ENCODE measurements at regions not wholly inside any gene's neighbourhood (a gene's known extent, or its start where the extent isn't known, plus 50 kb on each side); places are given as distances from the start of the nearest gene placed in this dataset.

DNA sequence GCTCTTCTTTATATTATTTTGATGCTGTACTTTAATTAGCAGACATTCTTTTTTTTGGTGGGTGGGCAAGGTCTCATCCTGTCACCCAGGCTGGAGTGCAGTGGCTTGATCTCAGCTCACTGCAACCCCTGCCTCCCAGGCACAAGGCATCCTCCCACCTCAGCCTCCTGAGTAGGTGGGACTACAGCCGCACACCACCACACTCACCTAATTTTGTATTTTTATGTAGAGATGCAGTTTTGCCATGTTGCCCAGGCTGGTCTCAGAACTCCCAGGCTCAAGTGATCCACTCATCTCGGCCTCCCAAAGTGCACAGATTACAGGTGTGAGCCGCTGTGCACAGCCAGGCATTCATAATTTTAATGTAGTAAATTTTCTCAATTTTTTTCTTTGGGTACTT is 608.1 kb downstream of the ZNF385D start:
- DNase-seq (ENCODE audit: low read depth in 4 of 4, low spot score in 1 of 4) = no peak

DNA sequence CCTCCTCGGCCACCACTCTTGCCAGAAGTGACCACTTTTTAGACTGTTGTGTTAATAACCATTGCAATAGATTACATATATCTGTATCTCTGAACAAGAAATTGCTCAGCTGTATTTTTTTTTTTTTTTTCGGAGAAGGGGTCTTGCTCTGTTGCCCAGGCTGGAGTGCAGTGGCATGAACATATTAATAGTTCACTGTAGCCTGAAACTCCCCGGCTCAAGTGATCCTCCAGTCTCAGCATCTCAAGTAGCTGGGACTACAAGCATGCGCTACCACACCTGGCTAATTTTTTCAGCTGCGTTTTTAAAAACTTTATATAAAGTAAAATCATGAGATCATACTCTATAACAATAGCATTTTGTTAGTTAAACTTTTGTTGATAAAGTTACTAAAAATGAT is 609.0 kb downstream of the ZNF385D start:
- no peak for DNase-seq (ENCODE audit: low read depth in 4 of 4, low spot score in 1 of 4)

DNA sequence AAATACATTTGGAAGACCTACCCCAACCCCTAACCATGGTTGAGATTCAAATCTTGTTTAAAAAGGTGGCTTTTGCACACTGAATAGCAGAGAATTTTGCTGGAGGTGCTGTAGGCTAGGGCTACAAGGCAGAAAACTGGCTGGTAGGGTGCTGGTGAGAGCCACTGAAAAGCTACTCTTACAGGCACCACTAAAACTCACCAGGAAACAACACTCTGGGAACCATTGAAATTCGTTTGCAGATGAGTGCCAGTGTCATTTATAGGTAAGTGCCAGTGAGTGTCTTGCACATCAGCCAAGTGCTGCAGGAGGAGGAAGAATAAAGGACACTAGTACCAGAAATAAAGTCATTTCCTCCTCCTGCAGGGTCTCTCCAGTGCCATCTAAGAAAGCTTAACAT is 610.2 kb downstream of the ZNF385D start:
- DNase-seq (ENCODE audit: low read depth in 4 of 4, low spot score in 1 of 4) = no peak

DNA sequence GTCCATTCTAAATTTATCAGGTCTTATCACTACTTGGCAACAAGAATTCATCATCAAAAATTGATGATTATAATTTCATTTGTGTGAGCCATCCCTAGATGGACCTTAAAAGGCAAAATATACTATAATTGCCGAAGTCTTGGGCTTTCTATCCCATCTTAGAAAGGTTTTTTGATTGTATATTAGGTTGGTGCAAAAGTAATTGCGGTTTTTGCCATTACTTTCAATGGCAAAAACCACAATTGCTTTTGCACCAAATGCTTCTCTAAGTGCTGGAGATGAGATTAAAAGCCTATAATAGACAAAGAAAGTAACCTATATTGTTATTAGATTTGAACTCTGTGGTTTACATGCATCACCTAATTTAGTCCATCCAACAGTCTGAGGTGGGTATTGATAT is 612.9 kb downstream of the ZNF385D start:
- DNase-seq (ENCODE audit: low read depth in 4 of 4, low spot score in 1 of 4) = no peak

DNA sequence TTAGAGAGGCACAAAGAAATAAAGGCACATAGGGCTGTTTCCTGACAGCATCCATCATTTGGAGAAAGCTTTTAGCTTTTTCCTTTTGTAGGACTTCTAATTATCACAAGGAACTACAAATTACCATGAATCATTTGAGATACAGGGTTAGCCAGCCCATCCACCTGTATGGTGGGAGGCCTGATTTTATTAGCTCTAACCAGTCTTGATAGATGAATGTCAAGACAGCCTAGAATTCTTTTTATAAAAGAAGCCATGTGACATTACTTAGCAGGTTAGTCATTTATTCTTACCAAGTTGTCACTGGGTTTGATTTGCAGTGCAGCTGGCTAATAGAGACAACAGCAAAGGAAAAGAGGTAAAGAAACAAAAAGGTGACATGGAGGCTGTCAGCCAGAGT is 618.1 kb downstream of the ZNF385D start:
- no peak for DNase-seq (ENCODE audit: low read depth in 4 of 4, low spot score in 1 of 4)

DNA sequence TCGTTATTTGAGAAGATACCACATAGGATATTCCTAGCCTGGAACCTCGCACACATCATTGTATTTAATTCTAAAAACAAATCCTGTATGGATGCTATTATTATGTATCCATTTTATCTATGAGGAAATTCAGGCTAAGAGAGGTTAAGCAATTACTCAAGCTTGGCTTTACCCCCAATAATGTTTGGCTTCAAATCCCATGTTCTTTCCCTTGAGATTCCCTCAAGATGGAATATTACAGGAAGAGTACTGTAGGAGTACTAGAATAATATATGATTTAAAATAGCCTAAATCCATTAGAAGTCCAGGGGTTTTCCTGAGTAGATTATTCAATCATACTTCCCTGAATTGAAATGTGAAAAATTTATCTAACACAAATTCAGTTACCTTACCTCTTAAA is 630.2 kb downstream of the ZNF385D start:
- DNase-seq (ENCODE audit: low read depth in 4 of 4, low spot score in 1 of 4) = no peak

DNA sequence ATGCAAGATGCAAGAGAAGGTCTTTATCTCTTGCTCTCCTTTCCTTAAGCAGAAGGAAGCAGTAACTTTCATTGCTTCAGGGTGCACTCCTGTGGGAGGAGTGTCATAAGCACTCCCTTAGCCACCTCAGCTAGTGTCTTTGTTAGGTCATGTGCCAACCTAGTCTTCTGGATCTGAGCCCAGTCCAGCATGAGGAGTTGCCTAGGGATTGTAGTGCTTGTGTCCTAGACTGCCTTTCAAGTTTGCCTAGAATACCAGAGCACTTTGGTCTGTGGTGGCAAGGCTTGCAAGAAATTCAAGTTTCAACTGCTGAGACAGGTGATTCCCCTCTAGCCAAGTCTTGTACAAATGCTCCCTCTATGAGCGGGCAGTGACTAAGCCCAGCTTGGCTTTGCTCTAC is 633.6 kb downstream of the ZNF385D start:
- no peak for DNase-seq (ENCODE audit: low read depth in 4 of 4, low spot score in 1 of 4)

DNA sequence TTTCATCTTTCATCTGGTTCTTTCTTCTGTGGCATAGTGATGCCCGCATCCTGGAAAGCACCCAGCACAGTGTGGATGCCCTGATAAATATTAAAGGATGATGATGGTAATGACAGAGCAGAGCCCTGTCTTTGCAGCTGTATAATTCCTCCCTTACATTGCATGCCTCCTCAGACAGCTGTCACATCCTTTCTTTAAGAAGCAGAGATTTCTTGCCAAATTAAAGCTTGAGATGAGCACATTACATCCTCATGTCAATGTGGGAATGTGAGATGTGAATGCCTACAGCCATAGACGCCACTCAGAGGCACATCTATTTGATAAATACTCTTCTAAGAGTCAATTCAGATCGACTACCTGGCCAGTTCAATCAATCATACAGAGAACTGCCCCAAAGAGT is 642.0 kb downstream of the ZNF385D start:
- no peak for DNase-seq (ENCODE audit: low read depth in 4 of 4, low spot score in 1 of 4)

DNA sequence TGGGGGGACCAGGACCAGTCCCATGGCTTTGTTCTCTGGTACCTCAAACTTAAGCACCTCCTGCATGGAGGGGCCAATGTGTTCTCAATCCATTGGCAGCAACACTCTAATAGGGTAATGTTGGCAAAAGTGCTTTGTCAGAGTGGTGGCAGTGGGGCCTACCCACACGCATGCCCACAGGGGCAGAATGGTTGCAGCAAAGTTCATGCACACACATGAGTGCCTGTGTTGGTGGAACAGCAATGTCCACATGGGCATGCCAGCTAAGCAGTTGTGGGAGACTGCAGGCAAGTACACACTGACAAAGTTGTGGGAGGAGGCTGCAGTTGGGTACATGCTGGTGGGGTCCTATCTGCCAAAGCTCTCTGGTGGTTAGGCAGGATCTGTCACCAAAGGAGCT is 645.2 kb downstream of the ZNF385D start:
- no peak for DNase-seq (ENCODE audit: low read depth in 4 of 4, low spot score in 1 of 4)

DNA sequence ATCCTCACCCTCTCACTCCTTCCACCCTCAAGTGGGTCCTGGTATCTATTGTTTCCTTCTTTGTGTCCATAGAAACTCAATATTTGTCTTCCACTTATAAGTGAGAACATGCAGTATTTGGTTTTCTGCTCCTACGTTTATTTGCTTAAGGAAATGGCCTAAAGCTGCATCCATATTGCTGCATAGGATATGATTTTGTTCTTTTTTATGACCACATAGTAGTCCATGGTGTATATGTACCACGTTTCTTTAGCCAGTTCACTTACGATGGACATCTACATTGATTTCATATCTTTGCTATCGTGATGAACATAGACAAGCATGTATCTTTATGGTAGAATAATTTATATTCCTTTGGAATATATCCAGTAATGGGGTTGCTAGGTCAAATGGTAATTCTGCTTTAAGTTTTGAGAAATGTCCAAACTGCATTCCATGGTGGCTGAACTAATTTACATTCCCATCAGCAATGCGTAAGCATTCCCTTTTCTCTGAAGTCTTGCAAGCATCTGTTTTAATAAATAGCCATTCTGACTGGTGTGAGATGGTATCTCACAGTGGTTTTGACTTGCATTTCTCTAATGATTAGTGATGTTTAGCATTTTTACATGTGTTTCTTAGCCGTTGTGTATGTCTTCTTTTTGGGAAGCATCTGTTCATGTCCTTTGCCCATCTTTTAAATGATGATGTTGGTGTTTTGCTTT is 650.2 kb downstream of the ZNF385D start:
- no peak for DNase-seq (ENCODE audit: low read depth in 4 of 4, low spot score in 1 of 4)

DNA sequence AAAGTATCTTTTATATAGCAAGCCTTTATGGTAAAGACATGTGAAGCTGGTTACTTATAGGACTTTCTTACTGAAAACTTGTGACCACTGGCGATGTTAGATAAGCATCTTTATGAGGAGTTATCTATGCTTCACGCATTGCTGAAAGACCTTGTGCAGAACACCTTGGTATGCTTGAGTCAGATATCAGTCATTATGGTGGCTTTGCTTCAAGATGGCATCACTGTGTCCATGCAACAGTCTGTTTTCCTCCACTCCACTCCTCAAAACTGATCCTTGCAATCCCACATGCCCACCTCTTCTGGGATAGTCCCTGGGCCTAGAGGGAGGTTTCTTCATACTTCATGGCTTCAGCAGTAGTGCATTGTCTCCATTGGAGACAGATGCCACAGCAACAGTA is 656.3 kb downstream of the ZNF385D start:
- DNase-seq (ENCODE audit: low read depth in 4 of 4, low spot score in 1 of 4) = no peak

DNA sequence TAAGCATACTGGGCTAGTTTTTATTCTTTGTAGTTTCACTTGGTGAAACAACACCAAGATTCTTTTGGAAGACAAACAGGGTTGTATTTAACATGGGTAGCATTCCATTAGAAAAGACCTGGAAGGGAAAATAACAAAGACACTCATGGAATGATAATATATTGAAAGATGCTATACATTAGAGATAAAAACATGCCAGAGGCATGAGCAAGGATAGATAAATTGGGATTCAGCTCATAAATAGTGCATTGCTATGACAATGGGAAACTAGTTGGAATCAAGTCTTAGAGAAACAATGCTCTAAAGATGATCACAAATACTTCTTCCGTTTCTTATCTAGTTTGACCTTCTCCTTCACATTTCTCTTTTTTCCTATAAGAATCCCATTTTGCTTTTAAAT is 677.4 kb downstream of the ZNF385D start:
- no peak for DNase-seq (ENCODE audit: low read depth in 4 of 4, low spot score in 1 of 4)

DNA sequence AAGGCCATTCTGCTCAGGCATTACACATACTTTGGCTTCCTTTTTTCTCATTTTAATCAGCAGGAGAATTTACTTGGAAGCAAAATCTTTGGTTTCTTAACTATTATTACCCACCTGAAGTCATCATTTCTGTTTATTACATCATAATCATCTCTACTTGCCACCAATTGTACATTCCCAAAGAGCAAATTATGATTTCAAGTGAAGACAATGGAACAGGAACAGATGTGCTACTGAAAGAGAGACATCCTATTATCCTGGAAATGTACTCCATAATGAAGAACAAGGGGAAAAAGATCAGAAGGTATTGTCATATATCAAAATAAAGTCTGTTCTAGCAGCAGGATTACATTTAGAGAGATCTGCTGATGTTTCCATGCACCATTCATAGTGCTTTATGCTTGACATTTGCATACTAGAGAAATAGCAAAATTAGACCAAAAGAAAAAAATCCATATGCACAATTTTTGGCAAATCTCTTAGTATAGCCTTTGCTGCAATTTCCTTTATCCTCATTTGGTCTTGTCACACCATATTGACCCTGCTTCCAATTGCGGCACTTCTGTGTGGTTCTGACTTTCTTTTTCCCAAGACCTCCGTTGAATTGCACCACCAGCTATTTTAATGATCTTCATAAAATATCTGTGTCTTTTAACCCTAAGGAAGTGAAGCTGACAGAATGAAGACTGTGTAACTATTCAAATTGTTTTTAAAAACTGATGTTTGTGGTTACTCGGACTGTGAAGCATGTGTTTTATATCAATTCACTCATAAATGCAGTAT is 683.8 kb downstream of the ZNF385D start:
- DNase-seq (ENCODE audit: low read depth in 4 of 4, low spot score in 1 of 4) = no peak

DNA sequence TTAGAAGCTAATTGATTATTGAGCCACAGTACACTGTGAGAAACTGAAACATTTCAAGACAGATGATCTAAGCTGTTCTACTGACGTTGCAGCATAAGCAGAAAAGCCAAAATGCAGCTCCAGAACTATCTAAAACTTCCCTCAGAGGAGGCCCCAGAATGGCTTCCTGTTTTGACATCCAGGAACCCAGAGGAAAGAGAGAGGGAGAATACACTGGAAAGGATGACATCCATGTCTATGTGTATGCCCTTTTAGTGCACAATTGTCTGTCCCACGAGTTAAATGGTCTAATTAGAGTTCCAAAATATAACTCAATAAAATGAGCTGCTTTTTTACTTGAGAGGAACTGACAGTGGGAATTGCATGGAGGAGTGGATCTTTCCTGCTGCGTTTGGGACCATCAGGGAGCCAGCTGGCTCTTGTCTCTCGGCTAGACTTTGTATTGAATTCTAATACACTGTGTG is 688.1 kb downstream of the ZNF385D start:
- DNase-seq (ENCODE audit: low read depth in 4 of 4, low spot score in 1 of 4) = no peak

DNA sequence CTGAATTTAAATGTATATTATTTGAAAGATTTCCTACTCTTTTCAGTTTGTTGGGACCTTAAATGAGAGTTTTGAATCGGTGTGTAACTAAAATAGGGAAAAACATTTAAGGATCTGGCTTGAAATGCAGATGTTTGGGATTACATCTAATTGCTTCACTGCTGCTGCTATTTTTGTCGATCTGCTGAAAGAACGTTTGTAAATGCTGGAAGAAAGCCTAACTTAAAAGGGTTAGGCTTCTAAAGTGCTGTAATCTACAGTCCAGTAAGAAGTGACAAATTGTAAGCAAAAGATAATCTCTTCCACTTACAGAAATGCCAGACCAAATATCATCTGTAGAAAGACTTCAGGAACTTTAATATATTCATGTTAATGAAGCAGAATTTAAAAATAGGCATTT is 691.6 kb downstream of the ZNF385D start:
- DNase-seq (ENCODE audit: low read depth in 4 of 4, low spot score in 1 of 4) = no peak

DNA sequence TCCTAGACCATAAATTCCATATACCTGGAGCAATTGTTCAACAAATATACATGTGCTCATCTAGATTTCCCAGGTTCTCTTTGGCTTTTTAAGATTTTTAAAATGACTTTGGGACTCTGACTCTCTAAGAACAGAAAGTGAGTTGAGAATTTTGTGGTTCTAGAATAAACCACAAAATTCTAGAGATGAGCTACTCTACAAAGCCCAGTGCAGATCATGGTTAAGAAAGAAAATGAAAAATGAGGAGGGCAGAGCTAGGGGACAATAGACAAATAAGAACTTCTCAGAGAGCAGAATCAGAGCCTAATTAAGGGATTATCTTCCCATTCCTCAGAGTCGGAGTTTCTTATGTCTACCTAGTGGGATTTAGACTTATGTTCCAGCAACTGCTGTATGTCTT is 694.7 kb downstream of the ZNF385D start:
- no peak for DNase-seq (ENCODE audit: low read depth in 4 of 4, low spot score in 1 of 4)

DNA sequence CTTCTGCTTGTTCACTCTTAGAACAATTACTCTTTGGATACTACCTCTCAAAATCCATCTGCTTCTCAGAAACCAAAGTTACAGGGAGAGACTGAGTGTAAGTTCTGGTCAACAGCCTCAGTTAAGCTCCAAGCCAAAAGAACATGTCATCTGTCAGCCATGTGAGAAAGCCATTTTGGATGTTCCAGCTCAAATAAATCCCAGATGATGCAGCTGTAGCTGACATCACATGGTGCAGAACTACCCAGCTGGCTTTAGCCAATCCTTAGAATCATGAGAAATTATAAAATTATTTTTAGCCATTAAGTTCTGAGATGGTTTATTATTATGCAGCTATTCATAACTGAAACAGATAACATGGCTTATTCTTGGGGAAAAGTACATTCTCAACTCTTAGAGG is 696.0 kb downstream of the ZNF385D start:
- no peak for DNase-seq (ENCODE audit: low read depth in 4 of 4, low spot score in 1 of 4)

DNA sequence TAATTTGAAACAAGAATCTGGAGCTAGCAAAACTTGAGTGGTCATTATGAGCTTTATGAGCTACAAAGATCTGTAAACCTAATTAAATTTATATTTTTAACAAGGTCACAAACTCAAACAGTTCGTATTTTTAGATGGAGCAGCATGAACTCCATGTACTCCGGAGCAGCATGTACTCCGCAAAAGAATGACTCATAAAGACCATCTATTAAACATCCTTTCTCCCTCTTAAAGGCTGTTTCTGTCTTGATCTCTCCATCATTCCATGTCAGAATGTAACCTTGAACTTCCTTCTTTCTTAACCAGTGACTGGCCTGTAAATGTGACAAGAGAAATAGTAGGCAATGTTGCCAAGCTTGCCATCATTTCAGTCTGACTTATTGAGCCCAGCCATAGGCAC is 696.9 kb downstream of the ZNF385D start:
- DNase-seq (ENCODE audit: low read depth in 4 of 4, low spot score in 1 of 4) = no peak

DNA sequence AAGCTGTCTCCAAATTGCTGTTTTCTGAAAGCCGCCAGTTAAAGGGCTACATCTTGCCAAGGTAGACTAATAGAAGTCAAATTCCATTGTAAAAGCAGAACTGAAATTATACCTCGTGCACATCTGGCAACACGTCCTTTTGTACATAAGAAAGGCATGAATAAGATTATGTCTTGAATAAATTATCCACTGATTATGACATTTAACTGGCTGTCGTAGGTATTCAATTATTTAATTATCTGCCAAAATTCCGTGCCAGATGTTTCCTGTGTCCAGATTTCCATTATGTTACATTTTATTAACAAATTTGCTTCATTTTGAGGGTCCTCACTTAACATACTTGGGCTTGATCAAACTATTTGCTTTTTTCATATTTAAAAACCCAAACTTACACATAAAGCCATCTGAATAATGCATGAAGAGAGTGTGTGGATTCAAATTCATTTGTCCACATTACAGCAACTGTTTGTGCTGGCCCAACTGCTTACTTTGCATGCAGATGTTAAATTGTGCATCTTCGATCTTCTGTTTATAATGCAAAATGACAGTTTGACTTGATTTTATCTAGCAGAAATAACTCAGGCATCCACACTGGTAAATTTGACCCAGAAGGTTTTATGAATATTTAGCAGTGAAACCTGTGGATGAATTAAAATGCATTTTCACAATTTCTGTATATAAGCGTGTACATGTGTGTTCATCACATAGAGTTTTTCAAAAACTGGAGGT is 701.5 kb downstream of the ZNF385D start:
- no peak for DNase-seq (ENCODE audit: low read depth in 4 of 4, low spot score in 1 of 4)

DNA sequence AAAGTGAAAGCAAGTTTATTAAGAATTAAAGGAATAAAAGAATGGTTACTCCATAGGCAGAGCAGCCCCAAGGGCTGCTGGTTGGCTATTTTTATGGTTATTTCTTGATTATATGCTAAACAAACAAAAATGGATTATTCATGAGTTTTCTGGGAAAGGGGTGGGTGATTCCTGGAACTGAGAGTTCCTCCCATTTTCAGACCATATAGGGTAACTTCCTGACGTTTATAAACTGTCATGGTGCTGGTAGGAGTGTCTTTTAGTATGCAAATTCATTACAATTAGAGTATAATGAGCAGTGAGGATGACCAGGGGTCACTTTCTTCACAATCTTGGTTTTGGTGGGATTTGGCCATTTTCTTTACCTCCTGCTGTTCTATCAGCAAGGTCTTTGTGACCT is 707.9 kb downstream of the ZNF385D start:
- DNase-seq (ENCODE audit: low read depth in 4 of 4, low spot score in 1 of 4) = no peak

DNA sequence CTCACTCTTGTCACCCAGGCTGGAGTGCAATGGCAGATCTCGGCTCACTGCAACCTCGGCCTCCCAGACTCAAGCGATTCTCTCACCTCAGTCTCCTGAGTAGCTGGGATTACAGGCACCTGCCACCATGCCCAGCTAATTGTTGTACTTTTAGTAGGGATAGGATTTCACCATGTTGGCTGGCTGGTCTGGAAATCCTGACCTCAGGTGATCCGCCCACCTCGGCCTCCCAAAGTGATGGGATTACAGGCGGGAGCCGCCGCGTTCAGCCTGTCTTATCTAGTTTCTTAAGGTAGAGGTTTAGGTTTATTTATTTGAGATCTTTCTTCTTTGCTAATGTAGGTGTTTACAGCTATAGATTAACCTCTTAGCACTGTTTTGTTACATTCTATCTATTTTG is 708.8 kb downstream of the ZNF385D start:
- DNase-seq (ENCODE audit: low read depth in 4 of 4, low spot score in 1 of 4) = no peak

DNA sequence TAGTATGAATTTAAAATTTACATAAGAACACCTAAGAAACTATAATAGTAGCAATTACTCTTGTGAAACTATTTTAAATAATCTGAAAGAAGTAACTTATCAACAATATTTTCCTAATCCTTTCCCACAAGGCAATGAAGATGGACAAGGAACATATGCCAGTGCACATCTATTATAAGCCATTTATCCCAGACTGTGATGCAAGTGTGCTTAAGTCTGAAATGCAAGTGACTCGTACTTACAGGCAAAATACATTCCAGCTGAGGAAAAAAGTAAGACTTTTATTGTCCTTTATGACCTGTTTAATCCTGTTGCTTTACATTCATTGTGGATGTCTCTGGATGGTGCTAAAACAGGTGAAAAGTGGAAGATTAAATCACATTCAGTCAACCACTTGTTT is 709.4 kb downstream of the ZNF385D start:
- DNase-seq (ENCODE audit: low read depth in 4 of 4, low spot score in 1 of 4) = no peak

All from stimulated activated CD4-positive, alpha-beta T cell treated with anti-CD3 and anti-CD28 coated beads, Interleukin-1b, Interleukin-23, amount 100 ng/mL, for 24 hours (primary cell).